Vagina (tissue), 2 donors: ENCODE measurements at regions not wholly inside any gene's neighbourhood (a gene's known extent, or its start where the extent isn't known, plus 50 kb on each side); places are given as distances from the start of the nearest gene placed in this dataset.

Experiments used
- CTCF ChIP-seq, 3 experiments: fragments of 450-650 bp in 2 of 3; fragments of 200-600 bp in 1 of 3; sonication (generic) in 1 of 3; IDR thresholded peaks; one replicate each; pipeline ENCODE4 v1.5.1; 2017 to 2019; ENCODE audit warnings: antibody characterized with exemption in 3 of 3, mild to moderate bottlenecking in 2 of 3, moderate library complexity in 2 of 3
- POLR2A ChIP-seq, 2 donors: fragments of 450-650 bp; IDR thresholded peaks; one replicate each; pipeline ENCODE4 v1.6.1; 2017; ENCODE audit warnings: antibody characterized with exemption in 2 of 2, mild to moderate bottlenecking in 2 of 2, moderate library complexity in 2 of 2

GRCh38 chr2:133726973-133727372 is 158.7 kb upstream of the NCKAP5 start:
- TF ChIP-seq CTCF (IDR thresholded peaks at IDR 0.05) = no peak
- no peak for TF ChIP-seq POLR2A (IDR thresholded peaks at IDR 0.05)
